Psoas muscle (tissue), 7 donors: ENCODE measurements at regions not wholly inside any gene's neighbourhood (a gene's known extent, or its start where the extent isn't known, plus 50 kb on each side); places are given as distances from the start of the nearest gene placed in this dataset.

Experiments
- ATAC-seq, 4 donors: fragments of 200-7000 bp; cut with Tn5 transposase; one replicate each; pipeline ENCODE4 v1.9.1; 2020; ENCODE audit warnings: moderate library complexity in 3 of 4, mild to moderate bottlenecking in 2 of 4
- DNase-seq, 2 donors: peaks; one replicate each; pipeline ENCODE4 v3.0.0-alpha.2; 2020
- H3K27ac ChIP-seq: fragments of 200-600 bp; one replicate; pipeline ENCODE4 v1.8.0; 2022
- H3K27me3 ChIP-seq, 3 donors: fragments of 200-600 bp in 1 of 3; one replicate each; pipeline versions ENCODE4 v1.6.1 to v1.8.0; 2013 to 2022; ENCODE audit warnings: low read length in 2 of 3, mild to moderate bottlenecking in 2 of 3, moderate library complexity in 1 of 3; ENCODE audit not compliant: insufficient read depth in 3 of 3
- H3K36me3 ChIP-seq, 2 donors: fragments of 200-600 bp in 1 of 2; one replicate each; pipeline versions ENCODE4 v1.6.1 to v1.8.0; 2013 to 2022; ENCODE audit warnings: low read depth in 1 of 2, mild to moderate bottlenecking in 1 of 2, moderate library complexity in 1 of 2; ENCODE audit not compliant: insufficient read depth in 1 of 2
- H3K4me1 ChIP-seq: fragments of 200-600 bp; one replicate; pipeline ENCODE4 v1.8.0; 2022
- H3K4me3 ChIP-seq: fragments of 200-600 bp; one replicate; pipeline ENCODE4 v1.8.0; 2022; ENCODE audit warnings: mild to moderate bottlenecking
- H3K9me3 ChIP-seq: fragments of 200-600 bp; one replicate; pipeline ENCODE4 v1.8.0; 2022
- WGBS, 3 donors: extraction: QIAGEN DNeasy Blood & Tissue Kit; methylation state at CpG; one replicate each; pipeline versions ENCODE4 v1.1.6 to v1.1.7; 2013; 5-methylcytosine and 5-hydroxymethylcytosine counted together
- intact Hi-C, 2 donors: fragments of 100-400 bp; cut with DNase I; formaldehyde crosslinking; loops; one replicate each; pipeline versions ENCODE4 v1.11.0 to v1.14.2; 2022
- TF ChIP-seq, protein P1 (sequence below): fragments of 200-600 bp; IDR thresholded peaks from one replicate; pipeline ENCODE4 v1.8.0; 2022; ENCODE audit warnings: antibody characterized with exemption
- donor health status: healthy with polysubstance abuse.
- donor health status: DM: no; HTN: no; CAD: no; lungs with moderate emphysema.
- donor health status: Bipolar disorder and iron deficiency.
- donor health status: healthy.
- donor health status: DM: yes; HTN: yes; CAD: no.
- donor health status: DM: no; HTN: no; CAD: no.
- donor health status: DM: yes; HTN: yes; CAD: no.

DNA sequence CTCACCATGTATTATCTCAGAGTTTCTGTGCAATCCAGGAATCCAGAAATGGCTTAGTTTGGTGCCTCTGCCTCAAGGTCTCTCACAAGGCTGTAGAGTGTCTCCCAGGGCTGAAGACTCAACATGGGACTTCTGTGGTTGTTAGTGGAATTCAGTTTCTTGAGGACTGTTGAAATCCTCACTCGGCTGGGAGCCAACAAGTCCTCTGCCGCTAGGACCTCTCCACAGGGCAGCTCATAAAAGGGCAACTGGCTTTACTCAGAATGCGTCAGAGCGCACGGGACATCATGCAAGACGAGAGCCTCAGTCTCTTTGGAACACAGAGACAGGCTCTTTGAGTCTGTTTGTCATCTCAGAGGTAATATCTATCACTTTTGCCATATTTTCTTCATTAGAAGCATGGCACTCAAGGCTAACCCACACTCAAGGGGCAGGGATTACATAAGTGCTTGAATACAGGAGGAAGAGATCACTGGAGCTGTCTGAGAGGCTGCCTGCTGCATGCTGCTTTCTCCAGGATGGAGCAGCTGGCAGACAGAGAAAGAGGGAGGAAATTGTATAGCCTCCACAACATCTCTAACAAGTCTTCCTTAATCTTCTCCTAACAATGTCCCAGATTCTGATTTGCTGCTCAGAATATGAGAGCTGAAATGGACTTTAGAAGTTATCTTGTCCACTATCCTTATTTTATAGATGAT, 97.5 kb upstream of the ASIC2 start:
- TF ChIP-seq, protein P1, sequence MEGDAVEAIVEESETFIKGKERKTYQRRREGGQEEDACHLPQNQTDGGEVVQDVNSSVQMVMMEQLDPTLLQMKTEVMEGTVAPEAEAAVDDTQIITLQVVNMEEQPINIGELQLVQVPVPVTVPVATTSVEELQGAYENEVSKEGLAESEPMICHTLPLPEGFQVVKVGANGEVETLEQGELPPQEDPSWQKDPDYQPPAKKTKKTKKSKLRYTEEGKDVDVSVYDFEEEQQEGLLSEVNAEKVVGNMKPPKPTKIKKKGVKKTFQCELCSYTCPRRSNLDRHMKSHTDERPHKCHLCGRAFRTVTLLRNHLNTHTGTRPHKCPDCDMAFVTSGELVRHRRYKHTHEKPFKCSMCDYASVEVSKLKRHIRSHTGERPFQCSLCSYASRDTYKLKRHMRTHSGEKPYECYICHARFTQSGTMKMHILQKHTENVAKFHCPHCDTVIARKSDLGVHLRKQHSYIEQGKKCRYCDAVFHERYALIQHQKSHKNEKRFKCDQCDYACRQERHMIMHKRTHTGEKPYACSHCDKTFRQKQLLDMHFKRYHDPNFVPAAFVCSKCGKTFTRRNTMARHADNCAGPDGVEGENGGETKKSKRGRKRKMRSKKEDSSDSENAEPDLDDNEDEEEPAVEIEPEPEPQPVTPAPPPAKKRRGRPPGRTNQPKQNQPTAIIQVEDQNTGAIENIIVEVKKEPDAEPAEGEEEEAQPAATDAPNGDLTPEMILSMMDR = no peak
- no peaks in the 10 kb centered on the region for H3K9me3 ChIP-seq
- 36 to 44% (median 43%) methylated on average over 6 of the region's 6 CpGs for WGBS, 3 donors
- H3K36me3 ChIP-seq = no peaks in the 10 kb centered on the region
- H3K27me3 ChIP-seq = peaks cover 0 to 5% (median 1%) of the 10 kb centered on the region in 3 donors
- DNase-seq (no peak), ATAC-seq (no peak)
- intact Hi-C loops = no loop called here
- H3K27ac ChIP-seq = no peak overlapping the region
- H3K4me3 ChIP-seq = no peak overlapping the region
- no peaks in the 10 kb centered on the region for H3K4me1 ChIP-seq

DNA sequence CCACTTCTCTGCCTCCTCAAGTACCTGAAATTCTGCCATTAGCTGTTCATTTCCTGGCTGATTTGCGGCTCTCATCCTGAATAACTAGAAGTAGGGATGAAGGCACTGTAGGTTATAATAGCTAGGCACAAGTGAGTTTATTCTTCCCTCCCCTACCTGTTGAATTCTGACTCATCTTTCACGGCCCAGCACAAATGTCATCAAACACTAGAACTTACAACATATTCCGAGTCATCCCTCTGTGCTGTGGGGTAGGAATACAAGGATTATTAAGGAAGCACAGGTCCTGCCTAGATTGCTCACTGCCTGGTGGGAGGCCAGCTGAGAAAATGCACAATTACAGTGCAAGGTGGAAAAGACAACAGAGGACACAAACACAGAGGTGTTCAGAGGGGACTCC, 103.7 kb upstream of the ASIC2 start:
- Histone ChIP-seq H3K9me3 (no peaks in the 10 kb centered on the region), H3K4me1 (no peaks in the 10 kb centered on the region), H3K4me3 (no peak overlapping the region), H3K36me3 (no peaks in the 10 kb centered on the region), H3K27ac (no peak overlapping the region), H3K27me3 (peaks cover 0 to 3% (median 0%) of the 10 kb centered on the region in 3 donors)
- intact Hi-C loops = no loop called here
- no peak for ATAC-seq
- no peak for DNase-seq
- WGBS, 3 donors = 44 to 48% (median 46%) methylated on average over 3 of the region's 3 CpGs
- TF ChIP-seq, protein P1 = no peak

DNA sequence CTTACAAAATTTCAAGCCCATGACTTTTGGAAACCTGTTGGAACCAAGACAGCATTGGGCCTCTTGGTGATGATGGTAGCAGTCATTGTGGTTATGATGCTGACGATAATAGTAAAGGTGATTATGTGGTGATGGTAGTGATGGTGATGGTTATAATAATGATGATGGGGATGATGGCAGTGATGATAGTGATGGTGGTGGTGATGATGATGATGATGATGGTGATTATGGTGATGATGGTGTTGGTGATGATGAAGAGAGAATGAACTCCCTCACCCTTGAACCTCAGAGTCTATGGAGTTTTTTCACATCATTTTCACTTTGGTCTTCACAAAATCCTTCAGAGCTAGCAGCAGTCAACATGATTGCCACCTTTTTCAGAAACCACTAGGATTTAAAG, 105.3 kb upstream of the ASIC2 start:
- H3K4me3 ChIP-seq = no peak overlapping the region
- H3K36me3 ChIP-seq = no peaks in the 10 kb centered on the region
- intact Hi-C loops = no loop called here
- H3K9me3 ChIP-seq = no peaks in the 10 kb centered on the region
- 94 to 100% (median 95%) methylated on average over 1 of the region's 1 CpG for WGBS, 3 donors
- H3K27me3 ChIP-seq = peaks cover 0 to 3% (median 0%) of the 10 kb centered on the region in 3 donors
- no peak overlapping the region for H3K27ac ChIP-seq
- no peak for DNase-seq
- H3K4me1 ChIP-seq = no peaks in the 10 kb centered on the region
- TF ChIP-seq, protein P1 = no peak
- no peak for ATAC-seq

DNA sequence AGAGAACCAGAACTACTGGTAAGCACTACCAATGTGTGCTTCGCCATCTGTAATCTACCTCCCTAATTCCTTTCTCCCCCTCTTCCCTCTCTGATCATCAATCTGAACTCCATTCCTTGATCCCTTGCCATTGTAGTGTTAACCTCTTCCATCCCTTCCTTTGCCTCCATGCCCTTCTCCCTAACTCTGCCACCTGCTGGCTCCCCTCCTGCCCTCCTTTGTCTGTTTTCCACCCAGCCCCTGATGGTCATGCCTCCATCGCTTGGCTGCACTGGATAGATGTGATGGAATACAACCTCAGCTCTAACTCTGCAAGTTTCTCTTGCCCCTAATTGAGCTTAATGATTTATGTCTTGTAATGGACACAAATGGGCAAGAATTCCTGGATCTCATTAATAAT, 108.2 kb upstream of the ASIC2 start:
- intact Hi-C loops = no loop called here
- WGBS, 3 donors = 73 to 82% (median 81%) methylated on average over 2 of the region's 2 CpGs

More for the DNA sequence above, 108.2 kb upstream of the ASIC2 start:
- TF ChIP-seq, protein P1 = no peak
- no peak overlapping the region for H3K4me3 ChIP-seq
- no peaks in the 10 kb centered on the region for H3K36me3 ChIP-seq
- H3K27me3 ChIP-seq = peaks cover 0 to 4% (median 3%) of the 10 kb centered on the region in 3 donors
- ATAC-seq (no peak), DNase-seq (no peak)
- no peaks in the 10 kb centered on the region for H3K9me3 ChIP-seq
- no peak overlapping the region for H3K27ac ChIP-seq
- H3K4me1 ChIP-seq = no peaks in the 10 kb centered on the region
